PC-3 (cell line): ENCODE measurements at regions not wholly inside any gene's neighbourhood (a gene's known extent, or its start where the extent isn't known, plus 50 kb on each side); places are given as distances from the start of the nearest gene placed in this dataset.

ENCODE experiments used
- ATAC-seq: fragments of 200-7000 bp; cut with Tn5 transposase; 2 replicates; pipeline ENCODE4 v1.9.1; 2020; ENCODE audit warnings: mild to moderate bottlenecking, moderate library complexity
- BruUV-seq: library from RNA; stranded (reverse); fragments of 400-500 nt; replicated peaks from 2 replicates; lab custom pipeline; 2021; lab: Mats Ljungman, UMichigan
- CTCF ChIA-PET: fragments of 300-600 bp; sonication (Branson Sonifier 250); formaldehyde crosslinking; loops from one replicate; lab custom pipeline; 2022; ENCODE audit warnings: antibody characterized with exemption; lab: Charles Lee
- POLR2A ChIA-PET: fragments of 300-600 bp; sonication (Branson Sonifier 250); formaldehyde crosslinking; loops from one replicate; lab custom pipeline; 2022; ENCODE audit warnings: antibody characterized with exemption; ENCODE audit not compliant: unreplicated experiment; lab: Charles Lee
- DNase-seq: peaks from one replicate; pipeline ENCODE4 v3.0.0-alpha.2; 2015
- H2AFZ ChIP-seq: fragments of 300-600 bp; sonication (generic); 2 replicates; pipeline ENCODE4 v1.6.0; 2016; ENCODE audit warnings: antibody characterized with exemption, low read length
- H3F3A ChIP-seq: fragments of 300-600 bp; sonication (generic); one replicate; pipeline ENCODE4 v1.6.0; 2017; ENCODE audit warnings: antibody characterized with exemption, low read length, control low read depth, mild to moderate bottlenecking; ENCODE audit not compliant: unreplicated experiment
- H3K27ac ChIP-seq: fragments of 300-600 bp; sonication (generic); 2 replicates; pipeline ENCODE4 v1.5.1; 2016; ENCODE audit warnings: mild to moderate bottlenecking, low read length
- H3K27me3 ChIP-seq: fragments of 300-600 bp; sonication (generic); 2 replicates; pipeline ENCODE4 v1.6.1; 2016; ENCODE audit warnings: low read length, mixed read lengths
- H3K36me3 ChIP-seq: fragments of 300-600 bp; sonication (generic); 2 replicates; pipeline ENCODE4 v1.6.1; 2016; ENCODE audit warnings: low read depth, mixed run types, low read length, mixed read lengths
- H3K4me1 ChIP-seq: fragments of 300-600 bp; sonication (generic); 2 replicates; pipeline ENCODE4 v1.5.1; 2016; ENCODE audit warnings: low read length; ENCODE audit not compliant: insufficient read depth
- H3K4me2 ChIP-seq: fragments of 300-600 bp; sonication (generic); 2 replicates; pipeline ENCODE4 v1.6.0; 2016; ENCODE audit warnings: low read length
- H3K4me3 ChIP-seq: fragments of 300-600 bp; sonication (generic); 2 replicates; pipeline ENCODE4 v1.5.1; 2016; ENCODE audit warnings: mild to moderate bottlenecking, low read length, mixed read lengths
- H3K79me2 ChIP-seq: fragments of 300-600 bp; sonication (generic); 2 replicates; pipeline ENCODE4 v1.6.1; 2017; ENCODE audit warnings: low read length, mixed read lengths
- H3K9ac ChIP-seq: fragments of 300-600 bp; sonication (generic); 2 replicates; pipeline ENCODE4 v1.6.0; 2016; ENCODE audit warnings: mild to moderate bottlenecking, low read length
- H3K9me2 ChIP-seq: fragments of 300-600 bp; sonication (generic); replicated peaks from 2 replicates; pipeline ENCODE4 v1.6.1; 2016; ENCODE audit warnings: mixed run types, low read length, mixed read lengths
- H3K9me3 ChIP-seq: fragments of 300-600 bp; sonication (generic); 2 replicates; pipeline ENCODE4 v1.6.1; 2016; ENCODE audit warnings: low read length, mixed read lengths
- H4K20me1 ChIP-seq: fragments of 300-600 bp; sonication (generic); 2 replicates; pipeline ENCODE4 v1.6.1; 2016; ENCODE audit warnings: low read length, mixed read lengths
- CTCF ChIP-seq: fragments of 300-600 bp; sonication (generic); conservative IDR thresholded peaks from 2 replicates; pipeline ENCODE4 v1.5.1; 2017; ENCODE audit warnings: antibody characterized with exemption, low read depth, mild to moderate bottlenecking, low read length
- EZH2 ChIP-seq: fragments of 300-600 bp; sonication (generic); IDR thresholded peaks from one replicate; pipeline ENCODE4 v1.6.1; 2017; ENCODE audit warnings: antibody characterized with exemption, mild to moderate bottlenecking, low read length; ENCODE audit not compliant: unreplicated experiment
- EZH2phosphoT487 ChIP-seq: fragments of 300-600 bp; sonication (generic); IDR thresholded peaks from 2 replicates; pipeline ENCODE4 v1.6.1; 2018; ENCODE audit warnings: mild to moderate bottlenecking, antibody characterized with exemption, low read length, borderline replicate concordance
- intact Hi-C: fragments of 100-400 bp; cut with micrococcal nuclease; formaldehyde crosslinking; loops from 2 replicates; pipeline ENCODE4 v1.9.0; 2023

- Histone ChIP-seq H3K9me2 (no peaks in the 10 kb centered on the region), H3K79me2 (no peaks in the 10 kb centered on the region), H3K4me1 (0 out of 2 replicates have a peak, but pooled peaks cover 3% of the 10 kb centered on the region), H4K20me1 (no peaks in the 10 kb centered on the region), H3F3A (no peaks in the 10 kb centered on the region), H3K36me3 (no peaks in the 10 kb centered on the region), H3K27ac (no peak overlapping the region), H3K4me3 (no peak overlapping the region), H3K4me2 (no peak overlapping the region), H3K9me3 (no peaks in the 10 kb centered on the region), H2AFZ (no peak overlapping the region), H3K9ac (no peak overlapping the region), H3K27me3 (peaks cover 84% of the 10 kb centered on the region)
- DNase-seq = no peak
- no peak for ATAC-seq
- no TSS peak for BruUV-seq
- TF ChIP-seq CTCF (no peak), EZH2phosphoT487 (no peak), EZH2 (no peak)
- intact Hi-C loops = no loop called here
- ChIA-PET CTCF (no interaction called here), POLR2A (no interaction called here)
Measured at GRCh38 chr20:6841128-6841527, 73.6 kb downstream of the BMP2 start.

- Histone ChIP-seq H3K4me2 (no peak overlapping the region), H3K79me2 (no peaks in the 10 kb centered on the region)
- POLR2A ChIA-PET = no interaction called here
Measured at GRCh38 chr20:6845141-6845540, 77.7 kb downstream of the BMP2 start.

More at GRCh38 chr20:6845141-6845540, 77.7 kb downstream of the BMP2 start:
- intact Hi-C loops = no loop called here
- CTCF ChIA-PET = no interaction called here
- no peak for DNase-seq
- no peak overlapping the region for H3K9ac ChIP-seq
- TF ChIP-seq EZH2phosphoT487 (no peak), CTCF (no peak), EZH2 (no peak)
- no peak overlapping the region for H3K27ac ChIP-seq
- no peaks in the 10 kb centered on the region for H3F3A ChIP-seq
- H3K36me3 ChIP-seq = no peaks in the 10 kb centered on the region
- peaks cover 80% of the 10 kb centered on the region for H3K27me3 ChIP-seq
- H2AFZ ChIP-seq = no peak overlapping the region
- no peaks in the 10 kb centered on the region for H3K9me3 ChIP-seq
- H3K9me2 ChIP-seq = no peaks in the 10 kb centered on the region
- H3K4me3 ChIP-seq = no peak overlapping the region
- H4K20me1 ChIP-seq = no peaks in the 10 kb centered on the region
- no TSS peak for BruUV-seq
- no peaks in the 10 kb centered on the region for H3K4me1 ChIP-seq
- no peak for ATAC-seq
